ENCODE measurements at regions not wholly inside any gene's neighbourhood (a gene's known extent, or its start where the extent isn't known, plus 50 kb on each side); places are given as distances from the start of the nearest gene placed in this dataset.
"Not testable (repeated sequence)": the region's sequence is repeated elsewhere in the genome, so short reads cannot be mapped to it uniquely, and the experiment has no call there.

DNA sequence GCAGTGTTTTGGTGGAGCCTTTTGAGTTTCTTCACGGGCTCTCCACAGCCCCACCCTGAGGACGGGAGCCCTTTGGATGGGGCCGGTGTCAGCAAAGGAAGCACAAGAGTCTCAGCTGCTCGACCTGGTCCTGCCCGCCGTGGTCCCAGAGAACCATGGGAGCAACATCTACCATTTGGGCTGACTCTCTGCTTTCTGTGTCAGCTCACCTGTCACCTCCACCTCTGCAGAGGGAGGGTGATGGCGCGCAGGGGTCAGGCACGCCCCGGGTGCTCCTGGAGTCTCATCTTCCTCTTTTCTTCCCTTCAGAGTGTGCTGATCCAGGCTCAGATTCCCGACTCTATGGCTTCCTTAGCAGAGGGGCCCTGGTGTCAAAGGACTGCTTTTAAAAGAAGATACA, 171.7 kb downstream of the LAT start:
- no peak overlapping the region for H3K4me3 ChIP-seq
- DNase-seq (ENCODE audit: low read depth, low spot score) = no peak
- no peaks in the 10 kb centered on the region for H3K9me3 ChIP-seq (ENCODE audit: low read depth, low read length)
- no peak overlapping the region for H3K27ac ChIP-seq
- TF ChIP-seq FOXP2 (optimal IDR thresholded peaks at IDR 0.05; ENCODE audit: control extremely low read depth, extremely low read length, insufficient read depth) (no peak), POLR2AphosphoS5 (IDR thresholded peaks at IDR 0.05; ENCODE audit: borderline replicate concordance, low read depth, low read length) (no peak), EZH2 (IDR thresholded peaks at IDR 0.05) (no peak)
- H3K9ac ChIP-seq (ENCODE audit: insufficient read length) = no peak overlapping the region
- H3K36me3 ChIP-seq (ENCODE audit: insufficient read depth, low read length) = no peaks in the 10 kb centered on the region

DNA sequence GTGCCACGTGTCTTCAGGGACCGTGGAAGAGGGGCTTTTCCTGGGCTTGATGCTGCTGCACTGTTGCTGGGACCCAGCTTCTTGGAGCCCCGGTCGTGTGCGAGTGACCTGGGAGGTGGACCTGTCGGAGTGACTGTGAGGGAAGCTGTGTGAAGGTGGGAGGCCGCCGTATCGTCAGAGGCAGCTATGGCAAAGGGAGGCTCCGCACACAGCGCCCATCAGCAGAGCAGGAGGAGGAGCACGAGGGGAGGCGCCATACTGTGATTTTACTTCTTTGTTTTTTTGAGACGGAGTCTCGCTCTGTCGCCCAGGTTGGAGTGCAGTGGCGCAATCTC, 171.0 kb downstream of the LAT start:
- DNase-seq (ENCODE audit: low read depth, low spot score); H3K4me3 ChIP-seq; H3K9me3 ChIP-seq (ENCODE audit: low read depth, low read length); H3K36me3 ChIP-seq (ENCODE audit: insufficient read depth, low read length); H3K9ac ChIP-seq (ENCODE audit: insufficient read length); H3K27ac ChIP-seq: not testable (repeated sequence)

DNA sequence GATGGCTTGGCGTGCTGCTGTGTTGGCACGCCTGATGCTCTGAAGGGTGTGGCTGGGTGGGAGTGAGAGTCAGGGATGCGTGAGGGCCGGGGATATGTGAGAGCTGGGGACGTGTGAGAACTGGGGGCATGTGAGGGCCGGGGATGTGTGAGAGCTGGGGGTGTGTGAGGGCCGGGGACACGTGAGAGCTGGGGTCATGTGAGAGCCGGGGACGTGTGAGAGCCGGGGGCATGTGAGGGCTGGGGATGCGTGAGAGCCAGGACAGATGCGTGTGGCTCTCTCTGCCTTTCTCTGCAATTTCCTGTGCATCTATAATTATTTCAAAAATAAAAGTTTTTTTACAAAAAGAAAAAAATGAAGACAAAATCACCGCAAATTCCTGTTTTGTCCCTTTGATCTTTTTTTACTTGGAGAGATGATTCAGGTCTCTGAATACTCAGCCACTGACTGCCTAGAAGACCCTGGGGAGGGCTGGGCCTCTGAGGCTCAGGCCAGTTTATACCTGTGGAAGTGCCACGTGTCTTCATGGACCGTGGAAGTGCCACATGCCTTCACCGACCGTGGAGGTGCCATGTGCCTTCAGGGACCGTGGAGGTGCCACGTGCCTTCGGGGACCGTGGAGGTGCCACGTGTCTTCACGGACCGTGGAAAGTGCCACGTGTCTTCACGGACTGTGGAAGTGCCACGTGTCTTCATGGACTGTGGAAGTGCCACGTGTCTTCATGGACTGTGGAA, 170.4 kb downstream of the LAT start:
- not testable (repeated sequence) for H3K9ac ChIP-seq (ENCODE audit: insufficient read length); H3K4me3 ChIP-seq; DNase-seq (ENCODE audit: low read depth, low spot score); H3K27ac ChIP-seq; H3K9me3 ChIP-seq (ENCODE audit: low read depth, low read length); H3K36me3 ChIP-seq (ENCODE audit: insufficient read depth, low read length)

DNA sequence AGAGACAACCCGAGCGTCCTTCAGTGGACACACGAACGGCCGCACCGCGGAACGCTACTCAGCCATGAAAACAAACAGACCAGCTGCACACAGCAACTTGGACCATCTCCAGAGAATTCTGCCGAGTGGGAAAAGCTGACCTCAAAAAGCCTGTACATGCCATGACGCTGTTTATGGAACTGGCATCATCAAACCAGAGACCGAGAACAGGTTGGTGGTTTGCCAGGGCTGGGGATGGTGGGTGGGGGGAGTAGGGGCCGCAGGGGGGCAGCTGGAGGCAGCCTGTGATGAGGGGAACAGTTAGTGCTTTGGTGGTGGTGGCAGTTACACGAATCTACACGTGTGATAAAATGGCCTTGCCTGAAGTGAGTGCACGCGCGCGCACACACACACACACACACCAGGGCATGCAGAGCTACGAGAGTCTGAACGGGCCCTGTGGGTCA, 169.8 kb downstream of the LAT start:
- no peaks in the 10 kb centered on the region for H3K9me3 ChIP-seq (ENCODE audit: low read depth, low read length)
- H3K27ac ChIP-seq = no peak overlapping the region
- no peaks in the 10 kb centered on the region for H3K36me3 ChIP-seq (ENCODE audit: insufficient read depth, low read length)
- no peak for TF ChIP-seq EZH2 (IDR thresholded peaks at IDR 0.05)
- no peak for TF ChIP-seq POLR2AphosphoS5 (IDR thresholded peaks at IDR 0.05; ENCODE audit: borderline replicate concordance, low read depth, low read length)
- TF ChIP-seq FOXP2 (optimal IDR thresholded peaks at IDR 0.05; ENCODE audit: control extremely low read depth, extremely low read length, insufficient read depth) = no peak
- DNase-seq (ENCODE audit: low read depth, low spot score) = no peak
- no peak overlapping the region for H3K9ac ChIP-seq (ENCODE audit: insufficient read length)
- no peak overlapping the region for H3K4me3 ChIP-seq

DNA sequence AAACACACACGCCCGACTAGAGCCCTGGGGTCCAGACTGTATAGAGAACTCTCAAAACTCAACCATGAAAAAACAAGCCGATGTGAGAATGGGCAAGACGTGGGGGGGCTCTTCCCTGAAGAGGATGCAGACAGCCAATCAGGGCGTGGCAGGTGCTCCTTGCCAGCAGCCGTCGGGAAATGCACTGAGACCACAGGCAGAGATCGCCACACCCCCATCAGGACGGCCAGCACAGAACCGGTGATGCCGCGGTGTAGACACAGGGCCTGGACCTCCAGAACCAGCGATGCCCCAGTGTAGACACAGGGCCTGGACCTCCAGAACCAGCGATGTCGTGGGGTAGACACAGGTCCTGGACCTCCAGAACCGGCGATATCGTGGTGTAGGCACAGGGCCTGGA, 169.2 kb downstream of the LAT start:
- H3K9me3 ChIP-seq (ENCODE audit: low read depth, low read length) = no peaks in the 10 kb centered on the region
- H3K36me3 ChIP-seq (ENCODE audit: insufficient read depth, low read length) = no peaks in the 10 kb centered on the region
- TF ChIP-seq POLR2AphosphoS5 (IDR thresholded peaks at IDR 0.05; ENCODE audit: borderline replicate concordance, low read depth, low read length) (no peak), FOXP2 (optimal IDR thresholded peaks at IDR 0.05; ENCODE audit: control extremely low read depth, extremely low read length, insufficient read depth) (no peak), EZH2 (IDR thresholded peaks at IDR 0.05) (no peak)
- no peak for DNase-seq (ENCODE audit: low read depth, low spot score)
- H3K4me3 ChIP-seq = no peak overlapping the region
- no peak overlapping the region for H3K27ac ChIP-seq
- no peak overlapping the region for H3K9ac ChIP-seq (ENCODE audit: insufficient read length)

GRCh38 chr16:29153307-29153706, 168.5 kb downstream of the LAT start:
- not testable (repeated sequence) for DNase-seq (ENCODE audit: low read depth, low spot score); H3K9me3 ChIP-seq (ENCODE audit: low read depth, low read length); H3K36me3 ChIP-seq (ENCODE audit: insufficient read depth, low read length); H3K4me3 ChIP-seq; H3K27ac ChIP-seq; H3K9ac ChIP-seq (ENCODE audit: insufficient read length)

DNA sequence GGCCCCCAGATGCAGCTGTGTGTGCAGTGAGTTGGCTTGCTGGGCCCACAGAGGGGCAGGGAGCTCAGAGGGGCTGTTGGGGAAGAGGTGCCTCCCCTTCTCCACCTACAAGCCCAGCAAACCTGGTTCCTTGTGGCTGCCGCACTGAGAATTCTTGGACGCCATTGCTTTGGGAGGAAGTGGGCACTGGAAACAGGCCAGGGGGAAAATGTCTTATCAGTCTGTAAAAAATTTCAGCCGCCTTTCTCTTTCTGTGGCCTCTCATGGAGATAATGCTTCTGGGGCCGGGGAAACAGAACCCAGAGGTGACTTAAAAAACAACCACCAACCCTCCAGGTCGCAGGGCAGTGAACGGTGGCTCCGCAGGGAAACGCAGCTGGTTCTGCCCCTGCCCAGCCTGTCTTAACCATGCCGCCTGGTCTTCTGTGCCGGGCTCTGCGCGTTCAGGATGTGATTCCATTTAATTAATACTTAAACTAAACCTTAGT, 167.7 kb downstream of the LAT start:
- H3K9me3 ChIP-seq (ENCODE audit: low read depth, low read length); H3K9ac ChIP-seq (ENCODE audit: insufficient read length); H3K4me3 ChIP-seq; DNase-seq (ENCODE audit: low read depth, low spot score); H3K27ac ChIP-seq; H3K36me3 ChIP-seq (ENCODE audit: insufficient read depth, low read length): not testable (repeated sequence)

- TF ChIP-seq EZH2 (IDR thresholded peaks at IDR 0.05) (no peak), POLR2AphosphoS5 (IDR thresholded peaks at IDR 0.05; ENCODE audit: borderline replicate concordance, low read depth, low read length) (no peak), FOXP2 (optimal IDR thresholded peaks at IDR 0.05; ENCODE audit: control extremely low read depth, extremely low read length, insufficient read depth) (no peak)
- no peak overlapping the region for H3K4me3 ChIP-seq
- H3K9ac ChIP-seq (ENCODE audit: insufficient read length) = no peak overlapping the region
- no peaks in the 10 kb centered on the region for H3K9me3 ChIP-seq (ENCODE audit: low read depth, low read length)
- DNase-seq (ENCODE audit: low read depth, low spot score) = no peak
- no peaks in the 10 kb centered on the region for H3K36me3 ChIP-seq (ENCODE audit: insufficient read depth, low read length)
- no peak overlapping the region for H3K27ac ChIP-seq
Observed at GRCh38 chr16:29151317-29151716, 166.5 kb downstream of the LAT start.

DNA sequence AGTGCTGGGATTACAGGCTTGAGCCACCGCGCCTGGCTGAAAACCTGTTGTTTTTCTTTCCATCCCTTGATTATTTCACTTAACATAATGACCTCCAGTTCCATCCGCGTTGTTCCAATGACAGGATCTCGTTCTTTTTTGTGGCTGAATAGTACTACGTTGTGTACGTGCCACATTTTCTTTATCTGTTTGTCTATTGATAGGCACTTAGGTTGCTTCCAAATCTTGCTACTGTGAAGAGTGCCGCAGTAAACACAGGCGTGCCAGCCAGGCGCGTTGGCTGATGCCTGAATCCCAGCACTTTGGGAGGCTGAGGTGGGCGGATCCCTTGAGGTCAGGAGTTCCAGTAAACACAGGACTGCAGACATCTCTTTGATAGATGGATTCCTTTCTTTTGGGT, 165.1 kb downstream of the LAT start:
- not testable (repeated sequence) for H3K9ac ChIP-seq (ENCODE audit: insufficient read length); H3K4me3 ChIP-seq; DNase-seq (ENCODE audit: low read depth, low spot score); H3K9me3 ChIP-seq (ENCODE audit: low read depth, low read length); H3K27ac ChIP-seq; H3K36me3 ChIP-seq (ENCODE audit: insufficient read depth, low read length)

GRCh38 chr16:29148867-29149272, 164.0 kb downstream of the LAT start:
- no peak for DNase-seq (ENCODE audit: low read depth, low spot score)
- H3K9me3 ChIP-seq (ENCODE audit: low read depth, low read length) = no peaks in the 10 kb centered on the region
- TF ChIP-seq EZH2 (IDR thresholded peaks at IDR 0.05) (no peak), FOXP2 (optimal IDR thresholded peaks at IDR 0.05; ENCODE audit: control extremely low read depth, extremely low read length, insufficient read depth) (no peak), POLR2AphosphoS5 (IDR thresholded peaks at IDR 0.05; ENCODE audit: borderline replicate concordance, low read depth, low read length) (no peak)
- no peak overlapping the region for H3K4me3 ChIP-seq
- H3K9ac ChIP-seq (ENCODE audit: insufficient read length) = no peak overlapping the region
- no peaks in the 10 kb centered on the region for H3K36me3 ChIP-seq (ENCODE audit: insufficient read depth, low read length)
- no peak overlapping the region for H3K27ac ChIP-seq
